HEK293T (cell line): ENCODE measurements at regions not wholly inside any gene's neighbourhood (a gene's known extent, or its start where the extent isn't known, plus 50 kb on each side); places are given as distances from the start of the nearest gene placed in this dataset.
"Not testable (repeated sequence)": the region's sequence is repeated elsewhere in the genome, so short reads cannot be mapped to it uniquely, and the experiment has no call there.

Experiments used
- CTCF ChIA-PET: fragments of 350-600 bp; formaldehyde crosslinking; extraction: SDS; loops from one replicate; lab custom pipeline; 2021; ENCODE audit warnings: antibody characterized with exemption, inconsistent platforms; lab: Yijun Ruan, JAX
- POLR2A ChIA-PET: fragments of 350-600 bp; formaldehyde crosslinking; extraction: SDS; loops from one replicate; lab custom pipeline; 2020; ENCODE audit warnings: antibody characterized with exemption, inconsistent platforms; lab: Yijun Ruan, JAX
- DNase-seq: peaks from one replicate; pipeline ENCODE4 v3.0.0; 2012; ENCODE audit warnings: mixed read lengths; ENCODE audit errors: extremely low spot score
- ARNT ChIP-seq: fragments of 450-650 bp; IDR thresholded peaks from 2 replicates; pipeline ENCODE4 v1.6.1; 2017; ENCODE audit warnings: mild to moderate bottlenecking
- BHLHE40 ChIP-seq: fragments of 450-650 bp; IDR thresholded peaks from 2 replicates; pipeline ENCODE4 v1.6.1; 2016; ENCODE audit warnings: mild to moderate bottlenecking, moderate library complexity, borderline replicate concordance
- CTBP1 ChIP-seq: fragments of 450-650 bp; IDR thresholded peaks from 2 replicates; pipeline ENCODE4 v1.6.1; 2016; ENCODE audit warnings: borderline replicate concordance
- ELF4 ChIP-seq: fragments of 450-650 bp; IDR thresholded peaks from 2 replicates; pipeline ENCODE4 v1.6.1; 2017; ENCODE audit warnings: antibody characterized with exemption
- FOXA1 ChIP-seq: fragments of 450-650 bp; IDR thresholded peaks from 2 replicates; pipeline ENCODE4 v1.6.1; 2016; ENCODE audit warnings: mild to moderate bottlenecking
- FOXK2 ChIP-seq: fragments of 450-650 bp; IDR thresholded peaks from 2 replicates; pipeline ENCODE4 v1.6.1; 2016; ENCODE audit warnings: mild to moderate bottlenecking
- FOXM1 ChIP-seq: fragments of 450-650 bp; IDR thresholded peaks from 2 replicates; pipeline ENCODE4 v1.6.1; 2017; ENCODE audit warnings: mild to moderate bottlenecking, borderline replicate concordance
- HDGF ChIP-seq: fragments of 450-650 bp; IDR thresholded peaks from 2 replicates; pipeline ENCODE4 v1.6.1; 2017; ENCODE audit warnings: antibody characterized with exemption, borderline replicate concordance
- L3MBTL2 ChIP-seq: fragments of 450-650 bp; conservative IDR thresholded peaks from 2 replicates; pipeline ENCODE4 v1.6.1; 2016; ENCODE audit warnings: mild to moderate bottlenecking
- LEF1 ChIP-seq: fragments of 450-650 bp; IDR thresholded peaks from 2 replicates; pipeline ENCODE4 v1.6.1; 2017; ENCODE audit warnings: mild to moderate bottlenecking, borderline replicate concordance
- NFRKB ChIP-seq: fragments of 450-650 bp; IDR thresholded peaks from 2 replicates; pipeline ENCODE4 v1.6.1; 2016; ENCODE audit warnings: mild to moderate bottlenecking, moderate library complexity
- SP1 ChIP-seq: fragments of 450-650 bp; IDR thresholded peaks from 2 replicates; pipeline ENCODE4 v1.6.1; 2017
- SUZ12 ChIP-seq: fragments of 450-650 bp; IDR thresholded peaks from 2 replicates; pipeline ENCODE4 v1.6.1; 2016; ENCODE audit warnings: mild to moderate bottlenecking
- TARDBP ChIP-seq: fragments of 450-650 bp; IDR thresholded peaks from 2 replicates; pipeline ENCODE4 v1.6.1; 2016
- ZNF384 ChIP-seq: fragments of 450-650 bp; IDR thresholded peaks from 2 replicates; pipeline ENCODE4 v1.6.1; 2016
- TF ChIP-seq, protein P1 (sequence below): fragments of 450-650 bp; IDR thresholded peaks from 2 replicates; pipeline ENCODE4 v1.6.1; 2016

DNA sequence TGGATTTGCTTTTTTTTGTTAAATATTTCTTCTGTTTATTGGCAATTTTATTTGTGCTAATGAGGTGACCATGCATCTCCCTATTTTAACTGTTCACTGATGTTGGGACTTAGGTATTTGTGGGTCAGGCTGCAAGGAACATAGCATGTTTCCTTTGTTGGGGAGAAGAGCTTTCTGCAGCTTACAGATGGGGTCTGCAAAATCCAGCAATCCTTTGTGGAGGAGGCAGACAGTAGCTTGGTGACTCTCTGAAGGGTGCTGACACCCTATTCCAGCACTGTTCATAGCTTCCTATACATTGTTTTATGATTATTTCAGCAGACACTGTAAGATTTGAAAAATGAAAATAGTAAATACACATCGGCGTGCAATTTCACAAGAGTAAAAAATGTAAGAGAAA lies 491.7 kb downstream of the RAPGEF2 start:
- DNase-seq = no peak
- ChIA-PET CTCF (no interaction called here), POLR2A (no interaction called here)
- TF ChIP-seq TARDBP (no peak), BHLHE40 (no peak), FOXK2 (no peak), SP1 (no peak), SUZ12 (no peak), FOXA1 (no peak), FOXM1 (no peak), NFRKB (no peak), LEF1 (no peak), ARNT (no peak), L3MBTL2 (no peak), ELF4 (no peak), HDGF (no peak)
- TF ChIP-seq, protein P1, sequence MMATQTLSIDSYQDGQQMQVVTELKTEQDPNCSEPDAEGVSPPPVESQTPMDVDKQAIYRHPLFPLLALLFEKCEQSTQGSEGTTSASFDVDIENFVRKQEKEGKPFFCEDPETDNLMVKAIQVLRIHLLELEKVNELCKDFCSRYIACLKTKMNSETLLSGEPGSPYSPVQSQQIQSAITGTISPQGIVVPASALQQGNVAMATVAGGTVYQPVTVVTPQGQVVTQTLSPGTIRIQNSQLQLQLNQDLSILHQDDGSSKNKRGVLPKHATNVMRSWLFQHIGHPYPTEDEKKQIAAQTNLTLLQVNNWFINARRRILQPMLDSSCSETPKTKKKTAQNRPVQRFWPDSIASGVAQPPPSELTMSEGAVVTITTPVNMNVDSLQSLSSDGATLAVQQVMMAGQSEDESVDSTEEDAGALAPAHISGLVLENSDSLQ = no peak

DNA sequence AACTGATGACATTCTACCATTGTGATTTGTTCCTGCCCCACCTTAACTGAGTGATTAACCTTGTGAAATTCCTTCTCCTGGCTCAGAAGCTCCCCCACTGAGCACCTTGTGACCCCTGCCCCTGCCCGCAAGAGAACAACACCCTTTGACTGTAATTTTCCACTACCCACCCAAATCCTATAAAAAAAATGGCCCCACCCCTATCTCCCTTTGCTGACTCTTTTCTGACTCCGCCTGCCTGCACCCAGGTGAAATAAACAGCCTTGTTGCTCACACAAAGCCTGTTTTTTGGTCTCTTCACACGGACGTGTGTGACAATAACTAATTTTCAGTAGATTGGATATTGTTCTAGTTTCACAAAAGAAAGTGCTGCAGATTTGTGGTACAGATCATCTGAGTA lies 492.2 kb downstream of the RAPGEF2 start:
- CTCF ChIA-PET, DNase-seq, POLR2A ChIA-PET: not testable (repeated sequence)

DNA sequence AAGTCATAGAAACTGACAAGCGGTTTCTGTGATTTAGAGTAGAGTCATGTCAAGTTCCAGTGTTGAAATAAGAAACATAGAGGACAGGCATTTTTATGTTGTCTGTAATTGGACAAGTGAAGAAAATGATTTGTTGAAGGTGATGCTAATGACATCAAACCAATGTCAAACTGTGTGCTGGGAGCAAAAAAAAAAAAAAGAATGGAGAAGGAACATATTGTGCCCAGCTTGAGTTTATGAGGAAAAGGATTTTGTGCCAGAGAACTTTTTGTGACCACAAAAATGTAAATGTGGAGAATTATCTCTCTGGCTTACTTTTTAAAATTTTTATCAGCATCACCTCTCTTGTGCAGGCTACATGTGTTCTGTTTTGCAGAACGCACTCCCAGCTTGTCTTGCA lies 495.7 kb downstream of the RAPGEF2 start:
- ChIA-PET CTCF (no interaction called here), POLR2A (no interaction called here)
- TF ChIP-seq SUZ12 = no peak
- TF ChIP-seq TARDBP = no peak
- no peak for TF ChIP-seq L3MBTL2
- no peak for TF ChIP-seq FOXM1
- TF ChIP-seq, protein P1 = no peak
- TF ChIP-seq FOXK2 = no peak
- TF ChIP-seq ELF4 = no peak
- no peak for TF ChIP-seq ZNF384
- no peak for TF ChIP-seq LEF1
- no peak for TF ChIP-seq SP1
- TF ChIP-seq HDGF = no peak
- no peak for TF ChIP-seq NFRKB
- no peak for TF ChIP-seq FOXA1
- no peak for TF ChIP-seq CTBP1
- TF ChIP-seq BHLHE40 = no peak
- TF ChIP-seq ARNT = no peak
- no peak for DNase-seq

DNA sequence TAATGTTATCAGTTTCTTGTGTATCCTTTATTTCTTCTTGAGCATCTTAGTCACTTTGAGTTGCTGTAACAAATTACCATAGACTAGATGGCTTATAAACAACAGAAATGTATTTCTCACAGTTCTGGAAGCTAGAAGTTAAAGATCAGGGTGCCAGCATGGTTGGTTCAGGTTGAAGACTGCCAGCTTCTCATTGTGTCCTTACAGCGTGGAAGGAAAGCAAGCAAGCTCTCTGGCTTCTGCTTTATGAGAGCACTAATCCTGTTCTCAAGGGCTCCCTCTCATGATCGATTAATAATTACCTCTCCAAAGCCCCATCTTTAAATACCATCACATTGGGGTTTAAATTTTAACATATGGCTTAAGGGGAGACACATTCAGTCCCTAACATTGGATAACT lies 497.2 kb downstream of the RAPGEF2 start:
- no peak for TF ChIP-seq FOXA1

DNA sequence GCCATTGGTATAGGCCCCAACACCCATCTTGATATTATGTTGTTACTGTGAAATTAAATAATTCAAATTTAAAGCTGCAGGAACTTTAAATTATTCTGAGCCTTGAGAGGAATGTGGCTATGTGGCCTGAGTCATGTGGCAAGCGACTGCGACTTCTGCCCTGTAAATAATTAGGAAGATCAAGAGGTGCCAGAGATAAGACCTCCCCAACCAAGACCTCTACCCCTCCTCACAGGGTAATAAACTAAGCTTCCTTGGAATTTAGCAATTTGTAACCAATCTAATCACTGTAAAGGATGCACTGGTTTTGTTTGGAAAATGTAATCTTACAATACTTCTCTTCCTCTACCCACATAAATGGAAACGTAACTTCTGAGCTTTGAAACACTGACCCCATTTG lies 501.9 kb downstream of the RAPGEF2 start:
- TF ChIP-seq FOXA1 = no peak
- no peak for TF ChIP-seq HDGF
- TF ChIP-seq ELF4 = no peak
- TF ChIP-seq CTBP1 = no peak
- TF ChIP-seq L3MBTL2 = no peak
- DNase-seq = no peak
- CTCF ChIA-PET = no interaction called here
- POLR2A ChIA-PET = no interaction called here

More for the DNA sequence above, 497.2 kb downstream of the RAPGEF2 start:
- DNase-seq = no peak
- ChIA-PET CTCF (no interaction called here), POLR2A (no interaction called here)

DNA sequence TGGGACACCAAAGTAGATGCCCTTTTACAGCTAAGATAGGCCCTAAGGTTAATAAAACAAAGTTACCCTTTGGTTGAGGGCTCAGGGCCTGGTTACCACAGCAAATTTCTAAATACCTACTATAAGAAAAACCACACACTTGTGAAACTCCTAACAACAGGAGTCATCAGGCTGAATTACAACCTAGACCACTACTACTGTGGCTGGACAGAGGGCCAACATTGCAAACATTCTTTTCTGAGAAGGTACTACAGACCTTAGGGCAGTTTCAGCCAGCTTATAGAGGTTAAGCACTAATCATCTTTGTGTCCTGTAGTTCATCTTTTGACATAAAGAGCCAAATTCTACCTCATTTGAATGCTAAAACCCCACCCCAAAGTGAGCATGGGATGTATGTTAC lies 504.0 kb downstream of the RAPGEF2 start:
- POLR2A ChIA-PET = no interaction called here
- CTCF ChIA-PET = no interaction called here
- DNase-seq = no peak
- TF ChIP-seq TARDBP (no peak), SP1 (no peak), HDGF (no peak), LEF1 (no peak)
- TF ChIP-seq, protein P1 = no peak

DNA sequence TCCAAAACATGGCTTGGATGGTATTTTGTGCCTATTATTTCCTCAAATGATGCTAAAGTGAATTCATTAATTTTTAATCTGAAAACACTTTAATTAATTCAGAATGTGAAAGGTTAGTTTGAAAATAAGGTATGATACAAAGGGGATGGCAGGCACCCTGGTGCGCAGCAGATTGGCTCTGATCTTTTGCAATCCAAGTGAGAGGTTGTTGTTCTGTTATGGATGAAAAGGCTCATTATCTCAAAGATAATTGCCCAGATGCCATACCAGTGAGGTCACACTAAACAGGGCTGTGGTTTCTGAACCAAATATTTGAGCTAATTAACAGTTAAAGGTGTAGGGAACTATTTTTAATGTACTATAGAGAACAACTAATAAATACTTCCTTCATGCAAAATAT lies 504.9 kb downstream of the RAPGEF2 start:
- DNase-seq = no peak
- TF ChIP-seq ZNF384 (no peak), ARNT (no peak), BHLHE40 (no peak), SUZ12 (no peak), NFRKB (no peak), FOXA1 (no peak)
- CTCF ChIA-PET = no interaction called here
- POLR2A ChIA-PET = no interaction called here

DNA sequence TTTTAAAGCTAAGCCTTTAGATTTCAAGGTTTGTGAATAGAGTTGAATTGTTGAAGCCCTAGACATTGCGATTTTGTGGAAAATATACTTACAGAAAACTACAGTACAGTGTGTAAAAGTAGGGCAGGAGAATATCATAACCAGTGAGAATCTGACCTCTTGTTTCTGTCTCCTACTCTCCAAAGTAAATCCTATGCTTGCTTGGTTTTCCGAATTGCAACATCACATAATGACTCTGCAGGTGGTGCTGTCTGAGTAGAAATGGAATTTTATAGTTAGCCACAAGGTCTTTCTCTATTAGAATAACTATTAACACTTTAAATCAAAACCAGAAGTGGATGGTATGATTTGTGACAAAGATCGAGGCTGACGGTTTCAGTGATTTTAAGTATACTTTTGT lies 505.6 kb downstream of the RAPGEF2 start:
- POLR2A ChIA-PET = no interaction called here
- CTCF ChIA-PET = no interaction called here
- no peak for DNase-seq
- TF ChIP-seq FOXM1 (no peak), ZNF384 (no peak), SP1 (no peak), ELF4 (no peak), ARNT (no peak), SUZ12 (no peak), L3MBTL2 (no peak), BHLHE40 (no peak), LEF1 (no peak), FOXA1 (no peak), TARDBP (no peak), CTBP1 (no peak), FOXK2 (no peak), HDGF (no peak), NFRKB (no peak)
- TF ChIP-seq, protein P1 = no peak
